CD4-positive, alpha-beta T cell treated with Interleukin-6 at 100 ng/mL for 8 hours (primary cell): ENCODE measurements at regions not wholly inside any gene's neighbourhood (a gene's known extent, or its start where the extent isn't known, plus 50 kb on each side); places are given as distances from the start of the nearest gene placed in this dataset.
A peak's percentile ranks its signal among the peaks of the same experiment; 100 is the strongest.
"Not testable (repeated sequence)": the region's sequence is repeated elsewhere in the genome, so short reads cannot be mapped to it uniquely, and the experiment has no call there.

ENCODE experiments used
- DNase-seq: peaks from one replicate; pipeline ENCODE4 v3.0.0-alpha.2; 2020; ENCODE audit warnings: mixed read lengths, low spot score

DNA sequence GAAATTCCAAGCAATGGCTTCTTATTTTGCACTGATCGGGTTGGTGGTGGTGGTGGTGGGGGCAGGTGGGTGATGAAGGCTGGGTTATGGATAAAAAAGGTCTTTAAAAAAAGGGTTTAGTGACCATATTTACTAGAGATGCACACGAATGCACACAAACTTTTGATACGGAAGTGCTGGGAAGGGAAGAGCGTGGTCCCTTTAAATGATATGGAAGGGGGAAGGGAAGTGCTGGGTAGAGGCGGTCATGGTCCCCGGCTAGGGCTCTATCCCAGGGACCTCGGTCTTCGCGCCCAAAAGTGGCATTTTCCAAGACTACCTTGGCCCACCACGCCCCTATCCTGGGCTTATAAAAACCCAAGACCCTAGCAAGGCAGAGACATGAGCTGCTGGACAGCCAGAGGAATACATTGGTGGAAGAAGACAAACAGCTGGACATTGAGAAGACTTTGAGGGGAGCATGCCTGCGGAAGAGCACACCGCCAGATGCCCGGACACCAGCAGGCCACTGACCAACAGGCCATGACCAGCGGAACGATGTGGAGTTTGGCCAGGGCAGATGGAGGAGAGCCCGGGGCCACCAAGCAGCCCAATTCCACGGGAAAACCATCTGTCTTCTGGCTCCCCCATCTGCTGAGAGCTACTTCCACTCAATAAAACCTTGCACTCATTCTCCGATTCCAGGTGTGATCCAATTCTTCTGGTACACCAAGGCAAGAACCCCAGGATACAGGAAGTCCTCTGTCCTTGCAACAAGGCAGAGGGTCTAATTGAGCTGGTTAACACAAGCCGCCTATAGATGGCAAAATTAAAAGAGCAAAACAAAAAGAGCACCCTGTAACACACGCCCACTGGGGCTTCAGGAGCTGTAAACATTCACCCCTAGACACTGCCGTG, 1720.2 kb downstream of the MRPL39 start:
- no peak for DNase-seq

DNA sequence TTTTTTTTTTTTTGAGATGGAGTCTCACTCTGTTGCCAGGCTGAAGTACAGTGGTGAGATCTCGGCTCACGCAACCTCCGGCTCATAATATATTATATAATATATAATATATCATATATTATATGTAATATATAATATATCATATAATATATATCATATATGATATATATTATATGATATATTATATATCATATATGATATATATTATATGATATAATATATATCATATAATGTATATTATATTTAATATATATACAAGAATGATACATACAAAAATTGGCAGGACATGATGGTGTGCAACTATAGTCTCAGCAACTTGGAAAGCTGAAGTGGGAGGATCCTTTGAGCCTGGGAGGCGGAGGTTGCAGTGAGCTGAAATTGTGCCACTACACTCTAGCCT, 1725.5 kb downstream of the MRPL39 start:
- DNase-seq, result no peak

DNA sequence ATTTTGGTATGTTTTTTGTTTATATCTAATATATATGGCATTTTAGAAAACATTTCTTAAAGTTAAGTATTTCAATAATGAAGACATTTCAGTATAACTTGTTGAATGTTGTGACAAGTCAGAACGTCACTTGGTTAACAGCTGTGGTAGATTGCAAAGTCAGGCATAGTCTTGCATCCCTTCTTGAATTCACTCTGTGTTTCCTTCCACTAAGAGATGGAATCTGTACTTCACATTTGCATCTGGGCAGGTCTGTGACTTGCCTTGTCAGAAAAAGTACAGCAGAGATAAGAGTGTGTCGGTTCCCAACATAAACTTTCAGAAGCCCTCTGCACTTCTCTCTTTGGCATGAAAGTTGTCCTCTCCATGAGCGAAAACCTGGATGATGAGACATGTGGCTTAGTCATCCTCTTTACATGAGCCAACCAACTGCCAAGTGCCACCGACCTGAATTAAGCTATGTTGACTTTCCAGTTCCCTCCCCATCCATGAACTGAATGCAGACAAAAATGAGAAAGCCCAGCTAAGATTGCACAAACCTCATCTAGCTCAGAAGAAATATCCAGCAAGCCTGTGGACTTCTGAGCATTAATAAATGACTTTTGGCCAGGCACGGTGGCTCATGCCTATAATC, 1730.2 kb downstream of the MRPL39 start:
- no peak for DNase-seq

DNA sequence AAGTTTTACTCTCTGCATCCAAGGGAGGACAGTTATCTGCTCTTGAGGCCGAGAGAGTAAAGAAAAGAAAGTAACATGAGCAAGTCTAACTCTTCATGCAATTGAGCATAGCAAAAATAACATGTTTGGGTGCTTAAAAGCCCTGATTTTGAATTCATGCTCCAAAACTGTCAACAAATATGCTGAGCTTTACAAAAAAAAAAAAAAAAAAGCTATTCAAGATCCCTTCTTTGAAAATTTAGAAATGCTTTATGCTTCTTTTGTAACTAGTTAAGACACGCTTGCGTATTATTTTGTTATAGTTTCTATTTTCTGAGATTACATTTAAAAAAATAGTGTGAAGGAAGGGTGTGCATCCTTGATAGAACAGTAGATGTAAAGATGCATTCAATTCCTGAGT, 1733.0 kb downstream of the MRPL39 start:
- no peak for DNase-seq

DNA sequence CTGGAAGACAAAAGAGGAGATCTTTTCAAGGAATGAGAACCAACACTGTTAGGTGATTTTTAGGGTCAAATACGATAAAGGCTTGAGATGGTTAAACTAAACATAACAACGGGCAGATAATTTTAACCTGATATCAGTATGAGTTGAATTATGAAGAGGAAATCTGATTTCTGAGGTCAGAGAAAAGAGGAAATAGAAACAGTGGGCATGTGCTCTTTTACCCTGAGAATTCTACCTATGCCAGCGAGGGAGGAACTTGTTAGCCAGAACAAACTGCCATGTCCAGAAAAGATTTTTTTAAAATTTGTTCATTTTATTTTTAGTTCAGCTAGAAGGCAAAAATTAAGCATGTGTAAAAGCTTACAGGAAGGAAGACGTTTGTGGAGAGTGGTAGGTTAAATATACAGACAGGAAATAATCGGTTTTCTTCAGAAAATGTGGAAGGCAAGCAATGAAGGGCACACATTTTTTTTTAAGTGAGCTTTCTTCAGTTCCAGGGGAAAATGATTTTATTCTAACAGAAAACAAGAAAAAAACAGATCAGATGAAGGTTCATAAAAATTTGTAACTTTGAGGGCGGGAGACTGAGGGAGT, 1745.3 kb downstream of the MRPL39 start:
- no peak for DNase-seq

DNA sequence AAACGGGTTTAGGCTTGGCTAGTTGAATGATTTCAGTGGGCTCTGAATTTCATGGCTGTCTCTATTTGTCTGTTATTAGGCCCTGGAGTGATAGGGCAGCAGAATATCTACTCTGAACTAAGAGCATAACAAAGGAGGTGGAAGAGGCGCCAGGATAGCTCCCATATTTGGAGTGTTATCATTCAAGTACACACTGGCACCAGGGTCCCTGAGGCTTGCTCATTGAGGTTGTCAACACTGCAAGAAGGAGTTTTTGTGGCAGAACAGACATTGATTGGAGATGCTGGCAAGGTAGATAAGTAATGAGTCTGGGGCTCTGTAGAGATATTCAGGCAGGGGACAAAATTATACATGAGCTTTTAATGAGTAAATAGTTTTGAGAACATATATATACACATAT, 1748.4 kb downstream of the MRPL39 start:
- no peak for DNase-seq

DNA sequence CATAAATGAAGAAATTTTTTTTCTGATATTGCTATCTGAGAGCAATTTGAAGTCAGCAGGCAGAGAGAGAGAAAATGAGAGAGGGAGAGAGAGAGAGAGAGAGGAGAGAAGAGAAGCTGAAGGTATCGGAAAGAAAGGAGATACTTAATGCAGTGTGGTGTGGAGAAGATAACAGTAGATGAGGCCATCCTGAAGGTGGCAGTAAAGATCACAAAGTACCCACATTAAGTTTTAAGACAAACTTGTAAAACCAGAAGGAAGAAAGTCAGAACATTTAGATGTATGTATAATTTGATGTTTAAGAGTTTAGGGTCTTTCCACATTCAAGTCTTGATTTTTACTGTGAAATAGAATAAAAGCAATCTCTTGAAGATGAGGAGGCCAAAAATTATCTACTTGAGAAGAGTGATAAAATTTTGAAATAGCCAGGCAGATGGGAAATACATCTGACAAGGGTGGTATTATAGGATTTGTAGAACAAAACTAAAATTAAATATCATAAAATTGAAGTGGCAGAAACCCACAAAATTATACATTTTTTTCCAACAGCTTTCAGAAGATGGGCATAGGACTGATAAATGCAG, 1753.4 kb downstream of the MRPL39 start:
- DNase-seq, result peak; percentile 31

DNA sequence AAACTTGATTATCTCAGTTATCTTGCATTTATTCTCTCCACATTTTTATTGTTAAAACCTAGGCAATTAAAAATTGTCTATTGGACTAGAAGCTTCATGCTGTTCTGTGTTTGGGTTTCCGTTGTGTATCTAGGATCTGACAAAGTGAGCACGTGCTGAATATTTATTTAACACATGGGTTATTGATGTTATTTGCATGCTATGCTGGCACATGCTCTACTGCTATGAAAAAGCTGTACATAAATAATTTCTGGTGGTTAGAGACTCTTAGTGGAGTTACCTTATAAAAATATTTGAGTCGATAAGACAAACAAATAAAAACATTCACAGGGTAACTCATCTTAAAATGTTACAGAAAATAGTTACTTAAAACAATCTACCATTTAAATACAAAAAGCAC, 1769.7 kb downstream of the MRPL39 start:
- no peak for DNase-seq

DNA sequence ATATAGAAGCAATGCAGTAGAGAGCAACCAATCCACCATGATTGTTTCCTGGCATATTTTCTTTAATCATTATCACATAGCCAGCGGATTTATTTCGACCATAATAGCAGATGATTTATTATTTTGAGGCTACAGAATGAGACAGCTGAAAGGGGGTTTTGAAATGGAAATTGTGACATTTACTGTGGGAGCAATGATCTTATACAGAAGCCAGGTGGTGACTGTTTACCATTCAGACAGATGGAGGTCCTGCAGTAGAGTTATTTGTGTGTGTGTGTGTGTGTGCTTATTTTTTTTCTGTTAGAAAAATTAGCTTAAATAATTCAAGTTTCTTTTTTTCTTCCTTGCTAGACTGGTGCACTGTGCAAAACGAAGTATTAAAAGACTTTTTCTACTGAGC, 1784.5 kb downstream of the MRPL39 start:
- no peak for DNase-seq

DNA sequence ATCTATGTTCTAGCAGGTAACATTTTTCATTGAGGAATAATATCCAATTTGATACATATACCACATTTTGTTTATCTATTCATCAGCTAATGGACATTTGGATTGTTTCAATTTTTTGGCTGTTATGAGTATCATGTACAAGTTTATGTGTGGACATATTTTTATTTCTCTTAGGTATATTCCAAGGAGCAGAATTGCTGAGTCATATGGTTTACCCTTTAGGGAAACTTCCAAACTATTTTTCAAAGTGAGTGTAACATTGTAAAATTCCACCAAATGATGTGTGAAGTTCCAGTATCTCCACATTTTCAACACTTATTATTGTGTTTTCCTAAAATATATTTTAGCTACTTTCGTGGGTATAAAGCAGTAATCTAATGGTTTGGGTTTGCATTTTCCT, 1789.9 kb downstream of the MRPL39 start:
- DNase-seq, result no peak

DNA sequence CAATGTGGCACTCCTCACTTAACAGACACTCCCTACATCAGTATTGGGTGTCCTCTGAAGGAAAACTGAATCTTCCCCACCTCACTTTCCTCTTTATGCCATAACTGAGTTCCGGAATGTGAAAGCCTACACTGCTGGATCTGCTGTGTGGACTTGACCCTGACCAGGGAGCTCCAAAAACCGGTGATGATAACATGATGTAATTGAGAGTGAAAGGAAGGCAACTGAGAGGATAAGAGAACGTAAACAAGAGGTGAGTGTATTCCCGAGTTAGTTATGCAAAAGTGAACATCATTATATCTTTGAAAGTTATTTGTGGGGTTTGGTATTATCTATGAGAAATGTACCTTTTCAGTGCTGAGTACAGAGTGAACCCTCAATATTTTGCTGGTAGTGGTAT, 1794.8 kb downstream of the MRPL39 start:
- no peak for DNase-seq

DNA sequence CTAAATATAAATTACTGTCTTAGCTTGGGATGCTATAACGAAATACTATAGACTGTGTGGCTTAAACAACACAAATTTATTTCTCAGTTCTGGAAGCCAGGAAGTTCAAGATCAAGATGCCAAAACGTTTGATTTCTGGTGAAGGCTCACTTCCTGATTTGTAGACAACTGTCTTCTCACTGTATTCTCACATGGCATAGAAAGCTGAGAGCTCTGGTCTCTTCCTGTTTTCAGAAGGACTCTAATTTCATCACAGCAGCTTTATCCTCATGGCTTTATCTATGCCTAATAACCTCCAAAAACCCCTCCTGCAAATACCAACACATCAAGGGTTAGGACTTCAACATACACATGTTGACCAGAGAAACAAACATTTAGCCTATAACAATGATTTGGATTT, 1795.5 kb downstream of the MRPL39 start:
- no peak for DNase-seq

DNA sequence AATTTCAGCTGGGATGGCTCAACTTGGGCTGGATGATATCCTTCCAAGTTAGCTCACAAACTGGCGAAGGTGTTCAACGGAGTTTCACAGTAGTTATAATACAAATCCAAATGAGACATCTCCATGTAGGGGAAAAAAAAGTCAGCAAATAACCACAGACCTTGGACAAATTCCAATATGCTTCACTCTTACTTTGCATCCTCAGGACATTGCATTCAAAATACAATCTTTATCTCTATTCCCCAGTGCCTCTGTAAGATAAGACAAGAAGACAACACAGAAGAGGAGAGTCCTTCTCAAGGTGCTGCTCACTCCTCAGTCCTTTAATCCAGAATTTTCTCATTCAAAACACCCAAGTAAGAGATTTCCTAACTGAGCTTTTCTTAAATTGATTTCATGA, 1797.7 kb downstream of the MRPL39 start:
- no peak for DNase-seq

DNA sequence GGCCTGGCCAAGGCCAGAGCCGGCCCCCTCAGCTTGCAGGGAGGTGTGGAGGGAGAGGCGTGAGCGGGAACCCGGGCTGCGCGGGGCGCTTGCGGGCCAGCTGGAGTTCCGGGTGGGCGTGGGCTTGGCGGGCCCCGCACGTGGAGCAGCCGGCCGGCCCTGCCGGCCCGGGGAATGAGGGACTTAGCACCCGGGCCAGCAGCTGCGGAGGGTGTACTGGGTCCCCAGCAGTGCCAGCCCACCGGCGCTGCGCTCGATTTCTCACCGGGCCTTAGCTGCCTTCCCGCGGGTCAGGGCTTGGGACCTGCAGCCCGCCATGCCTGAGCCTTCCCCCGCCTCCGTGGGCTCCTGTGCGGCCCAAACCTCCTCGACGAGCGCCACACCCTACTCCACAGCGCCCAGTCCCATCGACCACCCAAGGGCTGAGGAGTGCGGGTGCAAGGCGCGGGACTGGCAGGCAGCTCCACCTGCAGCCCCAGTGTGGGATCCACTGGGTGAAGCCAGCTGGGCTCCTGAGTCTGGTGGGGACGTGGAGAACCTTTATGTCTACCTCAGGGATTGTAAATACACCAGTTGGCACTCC, 1800.2 kb downstream of the MRPL39 start:
- DNase-seq, result not testable (repeated sequence)

DNA sequence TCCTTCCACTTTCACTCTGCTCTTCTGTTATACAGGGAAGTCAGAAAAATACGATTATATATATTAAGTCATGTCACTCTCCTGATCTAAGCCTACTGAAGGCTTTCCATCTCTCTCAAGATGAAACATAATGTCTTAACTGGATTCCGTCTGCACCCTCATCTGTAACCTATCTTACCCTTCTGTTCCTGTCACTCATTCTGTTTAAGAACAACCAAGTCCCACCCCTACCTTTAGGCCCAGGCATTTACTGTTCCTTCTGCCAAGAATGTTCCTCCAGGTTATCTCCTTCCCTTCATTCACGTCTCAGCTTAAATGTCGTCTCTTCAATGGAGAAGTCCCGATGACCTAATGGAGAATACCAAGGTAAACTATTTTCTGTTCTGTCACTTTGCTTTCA, 1802.4 kb downstream of the MRPL39 start:
- no peak for DNase-seq

DNA sequence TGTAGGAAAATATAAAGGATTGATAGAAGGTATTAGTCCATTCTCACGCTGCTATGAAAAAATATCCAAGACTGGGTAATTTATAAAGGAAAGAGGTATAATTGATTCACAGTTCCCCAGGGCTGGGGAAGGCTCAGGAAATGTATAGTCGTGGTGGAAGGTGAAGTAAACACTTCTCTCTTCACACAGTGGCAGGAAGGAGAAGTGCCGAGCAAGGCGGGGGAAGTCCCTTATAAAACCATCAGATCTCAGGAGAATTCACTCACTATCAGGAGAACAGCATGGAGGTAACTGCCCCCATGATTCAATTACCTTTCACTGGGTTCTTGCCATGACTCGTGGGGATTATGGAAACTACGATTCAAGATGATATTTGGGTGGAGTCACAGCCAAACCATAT, 1806.0 kb downstream of the MRPL39 start:
- no peak for DNase-seq

DNA sequence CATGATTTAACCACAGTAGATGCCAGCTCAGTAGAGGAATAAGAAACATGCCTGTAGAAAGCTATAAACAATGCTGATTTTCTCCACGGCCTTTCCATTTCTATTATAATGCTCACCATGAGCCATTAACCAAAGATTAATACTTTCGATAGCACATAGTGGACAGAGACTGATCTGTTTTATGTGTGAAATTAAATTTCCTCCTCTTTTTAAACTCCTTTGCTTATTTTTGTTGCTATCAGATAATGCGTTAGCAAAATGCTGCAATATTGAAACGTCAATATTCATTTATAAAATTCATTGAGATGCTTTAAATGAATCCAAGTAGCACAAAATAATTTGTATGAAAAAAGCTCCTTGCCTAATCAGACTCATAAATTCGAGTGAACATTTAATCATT, 1807.9 kb downstream of the MRPL39 start:
- no peak for DNase-seq

DNA sequence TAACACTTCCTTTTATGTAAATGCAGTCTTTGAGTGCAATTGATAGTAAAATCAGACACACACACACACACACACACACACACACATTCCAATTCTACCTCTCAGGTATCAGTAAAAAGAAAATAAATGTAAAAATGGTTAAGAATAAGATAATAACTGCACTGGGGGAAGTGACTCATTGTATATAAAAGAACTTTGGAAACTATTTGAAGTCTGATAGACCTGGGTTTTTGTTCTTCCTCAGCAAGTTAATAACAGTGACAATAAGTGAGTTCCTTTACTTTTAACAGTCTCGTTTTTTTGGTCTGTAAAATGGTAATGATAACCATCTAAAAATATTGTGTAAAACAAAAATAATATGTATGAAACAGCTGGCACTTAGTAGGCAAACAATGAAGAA, 1815.0 kb downstream of the MRPL39 start:
- DNase-seq, result no peak

DNA sequence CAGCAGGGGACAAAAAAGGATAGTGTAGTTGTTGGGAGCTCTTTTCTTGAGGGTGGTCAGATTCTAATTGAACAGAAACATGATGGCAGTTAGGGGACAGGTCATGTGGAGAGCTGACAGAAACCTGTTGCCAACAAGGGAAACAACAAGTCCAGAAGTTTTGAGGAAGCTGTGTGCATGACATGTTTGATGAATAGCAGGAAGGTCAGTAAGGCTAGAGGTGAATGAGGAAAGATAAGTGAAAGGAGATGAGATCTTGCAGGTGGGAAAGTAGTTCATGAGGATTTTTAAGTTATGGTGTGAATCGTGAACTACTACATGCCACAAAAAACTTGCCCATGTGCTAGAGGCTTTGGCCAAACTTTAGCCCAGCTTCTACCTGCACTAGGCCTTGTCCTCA, 1817.4 kb downstream of the MRPL39 start:
- DNase-seq, result no peak

DNA sequence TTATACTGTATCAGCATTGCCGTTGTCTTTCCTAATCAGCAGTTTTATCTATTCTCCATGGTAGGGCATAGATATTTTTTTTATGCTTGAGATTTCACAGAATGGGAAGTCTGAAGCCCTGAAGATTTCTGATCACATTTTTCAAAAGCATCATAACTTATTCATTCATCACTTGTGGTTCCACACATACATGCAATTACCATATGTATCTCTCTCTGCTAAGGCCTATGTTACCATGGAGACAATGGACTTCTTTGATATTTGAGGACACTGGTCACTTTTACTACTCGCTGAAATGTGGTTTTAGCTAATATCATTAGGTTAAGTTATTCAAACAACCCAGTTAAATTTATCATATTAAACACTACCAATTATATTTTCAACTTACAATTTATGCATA, 1827.0 kb downstream of the MRPL39 start:
- no peak for DNase-seq

DNA sequence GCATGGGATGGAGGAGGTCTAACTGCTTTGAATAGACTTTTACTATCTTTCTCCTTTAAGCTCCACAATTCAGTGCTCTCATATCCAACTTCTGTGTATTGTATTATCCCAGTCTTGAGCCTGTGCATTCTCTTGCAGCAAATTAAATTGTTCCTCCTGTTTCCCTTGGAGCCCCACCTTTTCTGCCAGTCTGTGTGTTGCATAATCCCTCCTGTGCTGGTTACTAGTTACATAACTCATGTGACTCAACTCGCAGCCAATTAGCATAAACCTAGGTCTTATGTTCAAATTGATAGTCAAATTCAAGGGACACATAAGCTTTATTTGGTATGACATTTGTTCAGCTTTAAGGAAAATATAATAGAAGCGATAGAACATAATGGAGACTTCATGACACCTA, 1863.5 kb downstream of the MRPL39 start:
- DNase-seq, result no peak

DNA sequence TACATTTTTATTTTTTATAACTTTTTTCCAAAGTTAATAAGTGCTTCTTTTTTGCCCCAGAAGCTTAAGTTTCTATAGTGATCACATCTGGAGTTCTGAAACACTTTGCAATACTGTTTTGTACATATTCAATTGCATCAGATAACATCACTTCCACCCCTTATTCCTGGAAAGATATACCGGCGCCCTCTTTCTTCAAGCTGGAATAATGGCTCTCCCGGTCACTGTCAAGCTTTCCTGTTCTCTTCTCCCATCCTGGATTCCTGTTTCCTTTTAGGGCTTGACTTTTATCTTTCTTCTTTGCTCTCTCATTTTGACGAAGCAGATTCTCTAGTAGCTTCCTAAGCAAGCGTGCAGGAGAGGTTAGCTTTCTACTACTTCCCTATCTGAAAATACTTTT, 1866.8 kb downstream of the MRPL39 start:
- DNase-seq, result no peak

DNA sequence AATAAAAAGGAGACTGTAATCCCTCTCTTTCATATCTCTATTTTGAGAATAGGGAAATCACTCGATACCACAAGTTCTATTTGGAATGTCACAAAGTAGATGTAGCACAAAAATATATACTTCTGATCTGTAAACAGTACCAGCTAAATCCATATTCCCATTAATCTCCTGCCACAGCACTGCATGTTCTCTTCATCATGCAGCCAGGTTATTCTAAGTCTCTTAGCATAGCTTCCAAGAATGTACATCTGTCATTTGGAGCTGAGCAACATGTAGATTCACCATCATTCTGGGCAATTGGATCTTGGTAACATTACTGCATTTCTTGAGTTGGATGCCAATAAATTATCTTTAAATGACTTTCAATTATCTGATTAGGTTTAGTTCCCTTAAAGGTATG, 1874.5 kb downstream of the MRPL39 start:
- no peak for DNase-seq
